ENCODE measurements at regions not wholly inside any gene's neighbourhood (a gene's known extent, or its start where the extent isn't known, plus 50 kb on each side); places are given as distances from the start of the nearest gene placed in this dataset.
A peak's percentile ranks its signal among the peaks of the same experiment; 100 is the strongest.

DNA sequence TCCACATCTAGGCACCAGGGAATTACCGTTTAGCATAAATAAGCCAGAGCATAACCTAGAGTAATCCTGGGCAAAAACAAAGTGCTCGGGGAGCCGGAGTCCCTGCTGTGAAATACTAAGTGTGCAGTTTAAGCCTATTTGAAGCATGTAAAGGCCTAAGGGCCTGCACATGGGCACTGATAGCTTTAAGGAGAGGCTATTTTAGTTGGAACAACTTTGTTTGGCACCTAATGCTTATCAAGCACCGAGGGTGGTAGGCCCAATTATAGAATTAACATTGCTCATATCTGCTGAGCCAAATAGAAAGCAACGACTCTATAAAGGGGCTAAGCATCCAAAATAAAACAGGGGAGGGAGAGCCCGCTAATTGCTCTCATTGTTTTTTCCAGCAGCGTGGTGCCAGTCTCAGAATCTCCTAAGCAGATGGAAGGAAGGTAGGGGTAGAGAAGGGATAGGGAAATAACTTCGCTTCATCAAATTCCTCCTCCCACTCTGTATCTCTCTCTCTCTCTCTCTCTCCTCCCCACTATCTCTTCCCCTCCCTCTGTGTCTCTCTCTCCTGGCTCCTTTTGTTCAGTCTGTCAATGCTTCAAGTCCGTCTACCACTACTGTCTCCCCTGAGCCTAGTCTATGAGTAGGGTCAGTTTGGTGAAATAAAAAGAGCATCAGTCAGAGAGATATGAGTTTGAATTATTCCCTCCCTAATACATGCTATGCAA is 292.8 kb downstream of the NXPE2 start:
- DNase-seq (no peak), ATAC-seq (ENCODE audit: poor library complexity) (peak; percentile 86)
- intact Hi-C loops (cut with DNase I) = no loop called here

- intact Hi-C loops (cut with DNase I) = no loop called here
- ATAC-seq (ENCODE audit: poor library complexity) (no peak), DNase-seq (no peak)
These were observed 293.8 kb downstream of the NXPE2 start for GRCh38 chr11:114972105-114972504.

GRCh38 chr11:114977651-114978050 is 299.3 kb downstream of the NXPE2 start:
- ATAC-seq (ENCODE audit: poor library complexity) (no peak), DNase-seq (no peak)
- intact Hi-C loops (cut with DNase I) = no loop called here

DNA sequence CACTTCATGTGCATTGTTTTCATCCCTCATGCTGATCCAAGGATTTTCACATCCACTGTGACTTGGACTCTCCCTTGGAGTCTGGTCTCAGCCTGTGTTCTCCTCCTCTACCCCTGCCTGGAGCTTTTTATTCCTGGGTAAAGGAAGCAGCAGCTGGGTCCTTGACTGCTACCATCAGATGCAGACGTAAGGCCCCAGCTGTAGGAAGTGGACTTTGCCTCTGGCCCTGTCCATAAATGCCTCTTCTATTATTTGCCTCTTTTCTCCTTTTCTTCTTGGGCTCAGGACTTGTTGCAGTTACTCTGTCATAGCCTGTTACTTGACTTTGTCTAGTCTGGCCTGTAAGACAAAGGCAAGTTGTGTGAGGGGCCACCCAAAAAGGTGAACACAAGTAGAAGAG is 303.8 kb downstream of the NXPE2 start:
- ATAC-seq (ENCODE audit: poor library complexity) (no peak), DNase-seq (no peak)
- intact Hi-C loops (cut with DNase I) = no loop called here

GRCh38 chr11:114984611-114985163 is 306.4 kb downstream of the NXPE2 start:
- intact Hi-C loops (cut with DNase I) = no loop called here
- DNase-seq (no peak), ATAC-seq (ENCODE audit: poor library complexity) (no peak)

DNA sequence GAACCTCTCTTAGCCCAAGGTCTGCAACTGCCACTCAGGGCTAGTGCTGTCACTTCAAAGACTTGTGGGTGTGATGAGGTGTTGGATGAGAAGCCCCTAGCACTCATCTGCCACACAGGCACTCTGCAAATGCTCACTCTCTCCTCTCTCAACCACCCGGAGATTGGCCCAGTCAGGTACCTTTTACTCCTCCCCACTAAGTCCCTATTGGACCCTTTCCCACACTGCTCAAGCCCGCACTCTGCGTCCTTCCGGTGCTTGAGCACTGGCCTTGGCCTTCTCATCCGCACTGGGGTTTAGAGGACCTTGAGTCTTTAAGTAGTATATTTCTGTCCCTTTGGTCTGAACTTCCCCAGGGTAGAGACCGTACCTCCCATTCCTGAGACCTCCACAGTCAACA is 308.0 kb downstream of the NXPE2 start:
- DNase-seq (no peak), ATAC-seq (ENCODE audit: poor library complexity) (no peak)
- intact Hi-C loops (cut with DNase I) = no loop called here

GRCh38 chr11:114987186-114987760 is 308.9 kb downstream of the NXPE2 start:
- ATAC-seq (ENCODE audit: poor library complexity) (no peak), DNase-seq (no peak)
- intact Hi-C loops (cut with DNase I) = no loop called here

DNA sequence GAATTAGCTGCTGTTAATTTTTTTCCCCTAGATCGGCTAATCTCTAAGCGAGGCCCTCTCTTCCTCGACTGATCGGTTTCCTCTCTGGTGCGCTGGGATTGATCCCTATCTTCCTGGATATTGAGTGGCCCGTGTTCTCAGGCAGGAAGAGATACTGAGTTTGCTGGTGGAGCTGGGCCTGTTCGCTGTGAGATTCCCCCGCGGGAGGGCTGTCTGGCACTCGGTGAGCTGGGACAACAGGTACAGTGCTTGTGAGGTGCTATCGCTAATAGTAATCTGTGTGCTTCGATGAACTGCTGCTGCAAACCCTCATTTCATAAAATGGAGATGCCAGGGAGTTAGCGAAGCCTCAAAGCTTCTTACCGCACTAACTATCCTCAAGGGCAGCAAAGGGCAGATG is 310.3 kb downstream of the NXPE2 start:
- intact Hi-C loops (cut with DNase I) = no loop called here
- ATAC-seq (ENCODE audit: poor library complexity) (no peak), DNase-seq (no peak)

GRCh38 chr11:114989536-114989935 is 311.2 kb downstream of the NXPE2 start:
- intact Hi-C loops (cut with DNase I) = no loop called here
- ATAC-seq (ENCODE audit: poor library complexity) (no peak), DNase-seq (no peak)

DNA sequence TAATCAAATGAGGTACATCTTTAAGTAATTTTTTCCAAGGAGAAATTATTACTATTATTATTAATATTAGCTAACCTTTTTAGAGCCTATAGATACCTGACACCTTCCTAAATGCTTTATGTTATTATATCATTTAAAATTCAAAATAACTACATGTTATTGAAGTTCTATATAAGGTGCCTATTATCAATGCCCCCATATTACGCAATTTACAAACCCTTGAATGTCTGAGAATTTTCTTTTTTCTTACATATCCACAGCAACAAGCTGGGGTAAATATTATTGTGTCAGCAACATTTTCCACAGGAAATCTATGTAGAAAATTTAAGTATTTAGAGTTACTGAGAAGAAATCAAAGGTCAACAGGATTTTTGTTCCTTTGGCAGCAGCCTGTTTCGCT is 327.3 kb downstream of the NXPE2 start:
- DNase-seq = no peak
- intact Hi-C loops (cut with DNase I) = no loop called here
- no peak for ATAC-seq (ENCODE audit: poor library complexity)

- intact Hi-C loops (cut with DNase I) = no loop called here
- no peak for ATAC-seq (ENCODE audit: poor library complexity)
- DNase-seq = no peak
These were observed 329.5 kb downstream of the NXPE2 start for GRCh38 chr11:115007851-115008250.

DNA sequence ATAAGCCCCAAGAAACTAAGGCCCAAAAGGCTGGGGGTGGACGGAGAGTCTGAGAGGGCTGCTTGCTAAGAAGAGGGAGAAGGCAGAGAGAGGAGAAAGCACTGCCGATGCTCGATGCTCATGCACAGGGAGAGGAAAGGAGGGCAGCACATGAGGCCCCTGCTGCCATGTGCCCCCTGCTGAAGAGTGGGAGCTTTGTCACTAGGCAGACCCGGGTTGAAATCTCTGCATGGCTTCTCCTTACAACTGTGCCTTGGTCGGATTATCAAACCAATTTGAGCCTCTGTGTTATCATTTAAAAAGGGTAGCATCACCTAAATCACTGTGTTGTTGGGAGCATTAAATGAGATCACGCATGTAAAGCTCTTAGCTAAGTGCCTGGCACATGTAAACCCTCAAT is 330.5 kb downstream of the NXPE2 start:
- ATAC-seq (ENCODE audit: poor library complexity) (no peak), DNase-seq (no peak)
- intact Hi-C loops (cut with DNase I) = no loop called here

DNA sequence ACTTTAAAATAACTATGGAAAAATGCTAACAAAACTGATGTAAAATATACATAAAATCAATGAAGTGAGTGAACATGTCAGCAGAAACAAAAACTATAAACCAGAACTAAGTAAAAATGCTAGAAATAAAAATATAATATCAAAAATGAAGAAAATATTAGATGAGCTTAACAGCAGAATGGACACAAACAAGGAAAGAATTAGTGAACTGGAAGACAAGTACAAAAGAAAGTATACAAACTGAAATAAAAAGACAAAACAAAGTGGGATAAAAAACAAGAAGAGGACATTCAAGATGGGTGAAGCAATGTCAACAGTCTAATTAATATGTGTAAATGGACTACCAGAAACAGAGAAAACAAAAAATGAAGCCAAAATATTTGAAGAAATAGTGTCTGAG is 339.2 kb downstream of the NXPE2 start:
- no peak for DNase-seq
- intact Hi-C loops (cut with DNase I) = no loop called here
- ATAC-seq (ENCODE audit: poor library complexity) = no peak

GRCh38 chr11:115030166-115030565 is 351.8 kb downstream of the NXPE2 start:
- DNase-seq (no peak), ATAC-seq (ENCODE audit: poor library complexity) (no peak)
- intact Hi-C loops (cut with DNase I) = no loop called here

DNA sequence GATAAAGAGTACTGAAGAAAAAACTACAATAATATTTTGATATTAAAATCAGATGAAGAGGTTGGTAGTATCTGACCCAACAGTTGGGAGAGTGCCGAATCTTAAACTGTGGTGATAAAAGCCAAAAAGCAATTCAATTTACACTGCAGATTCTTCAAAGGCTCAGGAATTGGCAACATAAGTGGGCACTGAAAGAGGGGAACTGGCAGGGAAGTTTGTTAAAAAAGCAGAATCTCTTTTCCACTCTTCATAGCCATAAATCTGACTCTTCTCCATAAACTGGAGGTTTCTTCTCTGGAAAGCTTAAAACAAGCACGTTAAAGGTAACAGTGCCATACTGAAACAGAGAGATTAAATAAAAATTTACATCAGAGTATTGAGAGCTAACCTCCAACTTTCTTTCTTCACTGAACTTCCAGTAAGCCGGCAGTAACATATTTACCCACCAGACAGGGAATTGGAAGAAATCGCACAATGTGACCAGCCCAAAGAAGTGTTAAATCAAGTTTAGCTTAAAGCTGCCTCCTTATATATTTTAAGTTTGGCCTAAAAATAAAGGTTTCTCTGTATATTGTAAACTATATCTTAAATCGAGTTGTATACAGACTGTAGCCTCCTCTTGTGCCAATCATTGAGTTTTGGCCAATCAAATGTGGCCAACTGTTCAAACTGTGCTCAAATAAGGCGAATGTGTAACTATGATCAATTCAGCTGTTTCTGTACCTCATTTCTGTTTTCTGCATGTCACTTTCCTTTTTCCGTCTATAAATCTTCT is 358.3 kb downstream of the NXPE2 start:
- no peak for ATAC-seq (ENCODE audit: poor library complexity)
- intact Hi-C loops (cut with DNase I) = no loop called here
- no peak for DNase-seq

GRCh38 chr11:115042002-115042401 is 363.7 kb downstream of the NXPE2 start:
- peak; percentile 76 for ATAC-seq (ENCODE audit: poor library complexity)
- DNase-seq = peak; percentile 61
- intact Hi-C loops (cut with DNase I) = no loop called here

- ATAC-seq (ENCODE audit: poor library complexity) = no peak
- DNase-seq = no peak
- intact Hi-C loops (cut with DNase I) = no loop called here
These were observed 369.3 kb downstream of the NXPE2 start for GRCh38 chr11:115047631-115048030.

DNA sequence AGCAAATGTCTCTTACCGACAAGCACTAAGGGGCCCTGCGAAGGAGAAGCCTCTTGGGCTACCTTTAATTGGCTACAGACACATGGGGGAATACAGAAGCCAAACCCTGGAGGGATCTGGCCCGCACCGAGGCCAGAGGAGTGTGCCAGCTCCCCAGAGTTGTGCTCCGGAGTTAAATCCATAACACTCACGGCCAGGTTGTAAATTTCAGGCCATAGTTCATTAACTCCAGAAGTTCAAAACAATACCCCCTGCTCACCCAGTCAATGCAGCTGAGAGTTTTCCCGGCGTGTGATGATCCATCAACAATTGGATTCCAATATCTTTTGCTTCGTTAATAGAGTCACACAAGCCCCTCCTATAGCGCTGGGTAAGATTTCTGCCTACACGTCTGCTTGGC is 371.5 kb downstream of the NXPE2 start:
- ATAC-seq (ENCODE audit: poor library complexity) (no peak), DNase-seq (no peak)
- intact Hi-C loops (cut with DNase I) = no loop called here

DNA sequence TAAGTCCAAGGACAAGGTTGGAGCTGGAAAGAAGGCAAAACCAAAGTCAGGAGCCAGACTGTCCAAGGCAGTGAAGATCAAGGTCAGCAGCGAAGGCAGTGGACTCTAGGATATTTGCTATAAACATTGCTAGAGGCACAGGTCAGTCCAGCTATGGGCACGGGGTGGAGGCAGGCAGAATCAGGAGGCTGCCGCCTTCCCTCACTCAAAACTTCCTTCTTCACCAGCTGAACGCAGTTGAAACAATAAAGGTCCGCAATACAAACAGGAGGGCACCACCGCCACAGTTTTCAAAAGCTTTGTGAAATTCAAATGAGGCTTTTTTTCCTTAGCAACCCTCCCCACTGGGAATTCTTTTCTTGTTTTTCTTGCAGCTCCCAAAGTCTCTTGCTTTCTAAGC is 372.4 kb downstream of the NXPE2 start:
- DNase-seq (no peak), ATAC-seq (ENCODE audit: poor library complexity) (no peak)
- intact Hi-C loops (cut with DNase I) = no loop called here

All from Right ventricle myocardium superior (tissue), 1 donor.